Stimulated activated CD4-positive, alpha-beta T cell treated with anti-CD3 and anti-CD28 coated beads, TNF-alpha, amount 100 ng/mL, for 24 hours (primary cell): ENCODE measurements at regions not wholly inside any gene's neighbourhood (a gene's known extent, or its start where the extent isn't known, plus 50 kb on each side); places are given as distances from the start of the nearest gene placed in this dataset.
"Not testable (repeated sequence)": the region's sequence is repeated elsewhere in the genome, so short reads cannot be mapped to it uniquely, and the experiment has no call there.

Experiments used
- DNase-seq, 3 experiments: peaks; one replicate each; pipeline ENCODE4 v3.0.0-alpha.2; 2020; ENCODE audit warnings: low read depth in 3 of 3

DNA sequence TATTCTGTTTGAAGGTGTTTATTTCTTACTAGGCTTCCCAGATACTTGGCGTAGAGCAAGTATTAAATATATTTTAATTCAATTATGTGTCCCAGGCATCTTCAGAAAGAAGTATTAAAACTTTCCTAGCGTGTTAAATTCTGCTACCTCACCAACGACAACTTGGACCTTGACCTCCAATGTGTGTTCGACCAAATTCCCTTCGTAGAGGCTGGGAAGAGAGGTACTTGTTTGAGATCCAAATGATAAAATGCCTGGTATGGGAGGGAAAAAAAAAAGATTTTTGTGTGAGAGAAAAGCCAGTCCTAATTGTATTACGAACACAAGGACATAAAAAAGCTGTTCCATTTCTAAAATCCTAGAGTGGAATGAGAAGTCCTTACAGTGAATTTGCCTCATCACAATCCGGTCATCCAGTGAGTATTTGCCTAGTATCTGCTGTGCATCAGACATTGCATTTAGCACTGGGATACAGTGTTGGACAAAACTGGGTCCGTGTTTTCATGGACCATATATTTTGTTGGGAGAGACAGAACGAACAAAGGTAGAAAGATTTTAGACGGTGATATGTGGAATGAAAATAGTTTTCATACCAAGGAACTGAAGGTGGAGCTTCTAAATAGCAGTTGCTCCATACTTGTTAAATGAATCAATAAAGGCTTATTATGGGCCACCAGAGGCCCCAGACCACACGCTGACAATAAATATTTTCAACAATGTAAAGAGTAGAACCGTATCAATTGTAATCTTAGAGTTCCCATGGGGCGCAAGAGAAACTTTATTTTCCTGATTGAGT is 103.1 kb downstream of the KIF4B start:
- DNase-seq = no peak

DNA sequence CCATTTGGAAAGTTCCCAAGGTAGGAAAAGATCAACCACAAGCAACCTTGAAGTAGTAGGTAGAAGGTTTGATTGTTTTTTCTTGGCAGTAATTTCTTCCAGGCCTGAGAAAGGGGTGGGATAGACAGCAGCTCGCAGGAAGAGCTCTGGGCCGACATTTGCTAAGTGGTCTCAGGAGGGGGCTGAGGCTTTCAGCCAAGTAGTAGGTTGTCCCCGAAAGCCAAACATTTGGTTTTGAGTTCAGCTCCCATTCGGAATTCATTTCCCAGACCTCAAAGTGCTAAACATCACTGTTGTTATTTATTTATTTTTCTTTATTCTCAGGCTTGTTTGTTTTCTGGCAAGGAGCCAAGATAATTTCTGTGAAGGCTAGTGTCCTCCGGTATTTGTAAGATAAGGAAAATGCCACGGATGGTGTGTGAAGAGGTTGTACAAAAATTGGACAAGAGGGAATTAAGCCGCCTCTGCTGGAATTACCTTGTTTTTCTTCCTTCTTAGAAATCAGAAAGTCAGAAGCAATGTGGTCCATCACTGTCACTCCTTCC is 112.1 kb downstream of the KIF4B start:
- DNase-seq = no peak

DNA sequence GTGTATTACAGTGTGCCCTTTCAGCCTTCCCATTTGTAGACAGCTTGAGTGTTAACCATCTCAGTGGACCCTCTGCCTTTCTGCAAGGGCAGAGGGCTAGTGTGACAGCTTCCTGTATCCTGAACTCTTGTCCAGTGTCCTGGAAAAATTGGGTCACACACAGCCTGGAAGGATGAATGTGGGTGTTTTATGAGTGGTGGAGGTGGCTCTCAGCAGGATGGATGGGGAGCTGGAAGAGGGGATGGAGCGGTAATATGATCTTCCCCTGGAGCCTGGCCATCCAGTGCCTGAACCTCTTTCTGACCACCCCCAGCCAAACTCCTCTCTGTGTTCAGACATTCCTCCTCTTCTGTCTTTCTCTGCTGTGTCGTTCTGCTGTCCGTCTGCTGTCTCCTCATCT is 113.0 kb downstream of the KIF4B start:
- no peak for DNase-seq

DNA sequence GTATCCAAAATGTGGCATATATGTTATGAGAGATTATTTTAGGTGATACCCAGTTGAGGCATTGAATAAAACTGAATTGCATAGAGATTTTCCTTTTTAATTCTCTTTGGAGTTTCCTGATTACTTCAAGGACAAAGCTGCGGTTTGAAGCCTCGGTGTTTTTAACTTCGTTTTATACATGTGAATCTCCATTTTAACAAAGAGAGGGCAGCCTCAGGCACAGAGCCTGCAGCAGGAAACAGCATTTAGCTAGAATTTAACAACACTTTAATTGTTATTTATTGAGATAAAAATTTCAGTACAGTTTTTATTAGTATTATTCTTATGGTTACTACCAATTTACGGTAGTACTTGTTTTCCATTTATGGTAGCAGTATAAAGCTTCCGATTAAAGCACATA is 114.0 kb downstream of the KIF4B start:
- no peak for DNase-seq

DNA sequence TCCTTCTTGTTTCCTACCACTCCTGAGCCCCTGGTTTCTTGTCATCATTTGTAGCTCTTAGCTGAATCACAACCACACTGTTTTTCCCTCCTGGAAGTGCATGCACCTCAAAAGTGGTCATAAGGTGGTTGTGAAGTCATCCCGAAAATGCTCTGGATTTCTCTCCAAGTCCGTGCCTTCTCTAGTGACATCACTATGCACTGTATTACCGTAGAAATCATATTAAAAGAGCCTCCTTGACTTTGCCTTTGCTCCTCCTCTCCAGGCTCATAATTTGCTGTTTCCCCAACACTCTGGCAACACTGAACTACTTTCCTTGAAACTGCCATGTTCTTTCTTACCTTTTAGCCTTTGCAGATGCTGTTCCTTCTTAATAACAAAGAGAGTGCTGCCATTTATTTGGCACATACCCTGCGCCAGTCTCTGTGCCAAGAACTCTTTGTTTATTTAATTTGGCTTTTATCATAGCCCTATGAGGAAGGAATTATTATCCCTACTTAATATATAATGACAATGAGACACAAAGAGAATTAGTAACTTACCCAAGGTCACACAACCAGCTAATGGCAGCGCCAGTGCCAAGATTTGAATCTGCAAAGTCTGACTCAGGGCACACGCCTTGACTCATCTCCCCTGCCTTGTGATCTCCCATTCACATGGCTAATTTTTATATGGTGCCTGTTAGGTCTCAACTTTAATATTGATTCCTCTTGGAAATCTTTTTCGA is 115.4 kb downstream of the KIF4B start:
- no peak for DNase-seq

DNA sequence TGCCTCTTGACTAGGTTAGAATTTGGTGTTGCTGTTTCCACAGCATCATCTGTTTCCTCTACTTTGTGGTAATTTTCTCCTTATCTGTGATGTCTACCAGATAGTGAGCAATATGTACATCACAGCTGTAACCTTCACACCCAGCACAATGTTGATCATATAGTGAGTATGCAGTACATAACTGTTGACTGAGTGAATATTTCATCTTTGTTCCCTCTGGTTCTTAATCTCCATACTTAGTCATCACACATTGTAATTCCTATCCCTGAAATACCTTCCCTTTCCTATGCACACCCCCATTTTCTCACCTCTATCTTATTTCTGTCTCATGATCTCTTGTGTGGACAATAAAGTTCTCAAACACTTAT is 115.9 kb downstream of the KIF4B start:
- no peak for DNase-seq

DNA sequence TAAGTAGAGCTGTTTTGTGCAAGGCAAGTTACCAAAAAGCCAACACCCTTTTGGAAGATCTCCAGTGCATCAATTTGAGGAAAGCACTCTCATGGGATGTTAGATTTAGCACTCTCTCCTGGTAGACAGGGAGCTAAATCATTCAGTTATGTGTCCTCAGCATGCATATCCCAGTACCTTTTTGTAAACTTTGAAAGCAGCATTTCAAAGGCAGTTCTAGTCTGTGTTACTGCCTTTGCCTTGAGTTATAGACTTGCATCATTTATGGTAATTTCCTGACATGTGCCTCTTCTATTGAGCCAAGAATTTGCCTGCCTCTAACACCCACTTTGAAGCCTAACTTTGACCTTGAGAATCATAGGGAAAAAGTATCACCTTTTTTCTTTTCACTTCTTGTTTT is 120.6 kb downstream of the KIF4B start:
- DNase-seq = no peak

DNA sequence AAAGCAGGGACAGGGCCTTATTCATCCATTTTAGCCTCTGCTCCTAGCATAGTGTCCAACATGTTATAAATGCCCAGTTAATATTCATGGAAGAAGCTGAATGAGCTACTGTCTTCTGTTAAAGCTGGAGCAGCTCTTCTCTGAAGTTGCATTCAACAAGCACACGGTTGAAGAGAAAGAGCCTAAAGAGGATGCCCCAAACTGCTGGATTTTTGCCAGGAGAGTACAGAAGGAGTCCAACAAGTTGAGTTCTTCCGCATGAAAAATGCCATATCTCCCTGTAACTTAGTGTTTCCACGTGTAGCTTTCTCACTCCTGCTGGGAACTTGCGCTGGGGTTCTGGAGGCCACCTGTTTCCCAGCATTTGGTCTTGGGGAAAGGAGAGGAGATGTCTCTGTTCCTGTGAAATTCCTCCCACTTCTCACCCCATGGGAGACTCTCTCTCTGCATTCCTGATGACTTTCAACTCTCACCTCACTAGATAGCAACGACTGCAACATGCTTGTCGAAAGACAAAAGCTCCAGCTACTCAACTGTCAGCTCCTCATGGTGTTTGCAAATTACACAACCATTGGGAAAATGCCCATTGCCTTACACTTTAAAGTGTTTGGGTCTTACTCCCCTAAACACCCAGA is 122.8 kb downstream of the KIF4B start:
- DNase-seq = no peak

DNA sequence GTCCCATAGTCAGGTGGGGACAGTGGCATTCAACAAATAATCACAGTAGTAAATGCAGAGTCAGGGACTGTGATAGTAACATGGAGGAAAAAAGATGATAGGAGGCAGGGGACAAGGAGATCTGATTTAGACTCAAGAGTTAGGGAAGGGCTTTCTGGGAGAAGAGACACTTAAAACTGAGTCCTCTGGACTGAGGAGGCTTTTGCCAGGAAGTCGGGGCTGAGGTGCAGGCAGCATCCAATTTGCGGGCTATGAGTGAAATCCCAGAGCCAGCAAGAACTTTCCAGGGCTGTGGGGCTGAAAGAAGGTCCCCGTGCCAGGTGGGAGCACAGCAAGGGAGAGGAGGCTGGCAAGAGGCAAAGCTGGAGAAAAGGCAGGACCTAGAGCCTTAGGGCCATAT is 124.1 kb downstream of the KIF4B start:
- DNase-seq = no peak

DNA sequence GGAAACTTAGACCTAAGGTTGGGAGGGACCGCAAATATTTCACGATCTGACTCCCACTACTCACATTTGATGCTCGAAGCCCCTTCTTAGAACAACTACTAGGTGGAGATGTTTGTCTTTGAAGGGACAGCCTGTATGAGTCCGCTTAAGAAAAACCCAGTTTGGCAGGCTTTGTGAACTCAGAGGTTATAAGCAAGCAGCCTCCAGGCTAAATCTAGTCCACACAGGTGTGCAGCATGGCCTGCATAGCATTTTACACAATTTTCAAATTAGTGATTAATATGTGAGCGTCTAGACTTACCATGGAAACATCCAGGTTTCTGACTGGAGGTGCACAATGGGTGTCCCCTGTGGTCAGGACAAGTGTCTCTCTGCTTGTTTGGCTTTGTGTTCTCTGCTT is 127.1 kb downstream of the KIF4B start:
- no peak for DNase-seq

DNA sequence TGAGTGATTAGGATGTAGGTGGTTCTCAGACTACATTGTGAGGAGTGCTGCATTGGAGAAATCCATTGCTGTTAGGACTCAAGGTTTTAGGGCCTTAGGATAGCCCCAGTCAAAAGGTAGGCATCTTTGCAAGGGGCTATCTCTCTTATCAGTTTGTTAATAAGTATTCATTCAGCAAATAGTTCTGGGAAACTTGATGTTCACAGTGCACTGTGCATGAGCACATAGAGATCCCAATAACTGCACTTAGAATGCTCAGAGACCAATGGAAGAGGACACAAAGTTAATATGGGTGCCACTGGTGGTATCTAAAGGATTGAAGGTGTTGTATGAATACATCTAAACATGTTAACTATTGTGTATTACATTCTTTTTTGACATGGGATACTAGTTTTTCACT is 131.4 kb downstream of the KIF4B start:
- no peak for DNase-seq

DNA sequence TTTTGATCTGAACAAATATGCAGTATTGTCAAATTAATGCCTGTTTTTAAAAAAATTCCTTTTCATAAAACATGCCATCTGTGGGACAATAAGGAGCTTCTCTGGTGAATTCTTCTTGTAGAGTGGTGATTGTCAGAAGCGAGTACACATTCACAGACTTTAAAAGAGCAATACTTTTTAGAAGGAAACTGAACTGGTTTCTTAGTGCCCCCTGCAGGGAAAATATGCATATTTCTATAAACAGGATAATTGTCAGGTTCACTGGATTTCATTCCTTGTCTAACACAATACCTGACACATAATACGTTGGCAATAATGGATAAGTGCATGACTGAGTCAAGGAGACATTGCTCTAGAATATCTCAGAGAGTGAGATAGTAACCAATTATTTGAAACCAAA is 133.7 kb downstream of the KIF4B start:
- no peak for DNase-seq

DNA sequence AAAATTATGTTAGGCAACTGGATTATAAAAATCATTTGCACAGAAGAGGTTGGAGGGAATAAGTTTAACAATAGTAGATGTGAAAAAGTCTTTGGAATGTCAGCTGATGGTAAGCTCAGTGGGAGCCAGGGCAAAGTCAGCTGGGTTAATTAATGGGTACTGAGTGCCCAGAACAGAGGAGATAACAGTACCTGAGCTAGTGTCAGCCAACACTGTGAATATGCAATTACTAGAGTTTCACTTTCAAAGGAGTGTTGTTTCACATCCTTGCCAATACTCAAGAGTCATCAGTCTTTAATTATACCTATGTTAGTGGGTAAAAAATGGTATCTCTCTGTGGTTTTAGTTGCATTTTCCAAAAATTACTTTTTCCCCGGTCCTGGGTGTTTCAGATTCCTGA is 135.1 kb downstream of the KIF4B start:
- DNase-seq = no peak

DNA sequence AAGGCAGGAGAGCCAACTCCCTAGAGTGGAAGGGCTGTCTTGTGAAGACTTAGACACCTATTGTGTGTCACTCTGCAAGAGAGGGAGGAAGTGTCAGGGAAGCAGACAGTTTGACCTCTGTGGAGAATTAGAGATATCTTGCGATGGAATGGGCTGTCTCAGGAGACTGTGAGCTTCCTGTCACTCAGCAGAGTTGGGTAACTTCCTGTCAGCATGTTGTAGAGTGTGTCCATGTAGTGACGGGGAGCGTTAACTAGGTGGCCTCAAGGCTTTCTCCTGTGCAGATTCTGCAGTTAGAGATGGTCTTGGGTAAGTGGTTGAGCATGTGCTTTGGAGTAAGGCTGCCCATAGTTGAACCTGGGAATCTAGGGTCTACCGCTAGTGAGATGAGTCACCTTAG is 136.5 kb downstream of the KIF4B start:
- DNase-seq = no peak

DNA sequence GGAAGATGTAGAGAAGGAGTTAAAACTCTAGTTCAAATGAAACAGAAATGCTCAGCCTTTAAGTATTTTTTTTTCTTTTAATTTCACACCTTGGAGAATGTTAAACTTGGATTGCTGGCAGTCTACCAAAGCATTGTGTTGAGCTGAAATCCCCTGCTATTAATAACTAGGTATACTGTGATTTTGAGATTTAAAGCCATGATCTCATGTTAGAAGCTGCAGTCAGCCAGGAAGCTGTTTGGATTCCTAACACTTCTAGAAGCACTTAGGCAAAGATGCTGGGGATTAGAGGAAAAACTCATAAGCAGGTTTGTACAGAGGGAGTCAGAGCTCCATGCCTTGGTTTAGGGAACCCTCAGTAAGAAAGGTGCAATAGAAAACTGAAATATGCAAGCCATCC is 141.4 kb downstream of the KIF4B start:
- DNase-seq = no peak

DNA sequence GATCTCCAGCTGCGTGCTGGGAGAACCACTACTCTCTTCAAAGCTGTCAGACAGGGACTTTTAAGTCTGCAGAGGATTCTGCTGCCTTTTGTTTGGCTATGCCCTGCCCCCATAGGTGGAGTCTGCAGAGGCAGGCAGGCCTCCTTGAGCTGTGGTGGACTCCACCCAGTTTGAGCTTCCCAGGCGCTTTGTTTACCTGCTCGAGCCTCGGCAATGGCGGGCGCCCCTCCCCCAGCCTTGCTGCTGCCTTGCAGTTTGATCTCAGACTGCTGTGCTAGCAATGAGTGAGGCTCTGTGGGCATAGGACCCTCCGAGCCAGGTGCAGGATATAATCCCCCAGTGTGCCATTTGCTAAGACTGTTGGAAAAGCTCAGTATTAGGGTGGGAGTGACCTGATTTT is 149.5 kb downstream of the KIF4B start:
- not testable (repeated sequence) for DNase-seq

DNA sequence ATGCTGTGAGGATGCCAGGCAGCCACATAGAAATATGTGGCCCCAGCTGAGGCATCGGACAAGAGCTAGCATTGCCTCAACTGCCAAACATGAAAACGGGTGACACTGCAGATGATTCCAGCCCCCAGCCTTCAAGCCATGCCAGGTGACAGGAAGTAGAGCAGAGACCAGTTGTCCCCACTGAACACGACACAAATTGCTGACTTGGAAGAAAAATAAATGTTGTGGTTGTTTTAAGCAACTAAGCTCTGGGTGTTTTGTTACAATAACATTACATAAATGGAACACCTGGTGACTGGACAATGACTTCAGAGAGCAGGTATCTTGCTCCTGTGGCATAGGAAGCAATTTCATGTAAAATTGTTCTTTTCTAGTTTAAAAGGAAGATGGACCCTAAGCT is 154.2 kb downstream of the KIF4B start:
- DNase-seq = no peak

DNA sequence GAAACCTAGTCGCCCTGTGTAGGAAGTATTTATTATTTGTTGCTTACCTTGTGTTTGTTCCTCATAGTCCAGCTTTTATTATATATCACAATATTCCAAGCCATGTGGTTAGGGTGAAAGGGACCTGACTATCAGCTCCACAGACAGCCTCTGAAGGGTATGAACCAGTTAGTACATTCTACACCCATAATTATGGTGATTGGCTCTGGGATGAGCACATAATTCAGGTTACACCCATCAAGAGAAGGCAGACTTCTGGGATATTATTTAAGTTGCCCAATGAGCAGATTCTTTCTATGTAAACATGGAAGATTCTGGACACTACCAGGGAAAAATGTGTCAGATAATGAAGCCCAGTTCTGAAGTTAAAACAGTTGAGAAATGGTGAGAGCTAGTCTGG is 168.0 kb downstream of the KIF4B start:
- no peak for DNase-seq

DNA sequence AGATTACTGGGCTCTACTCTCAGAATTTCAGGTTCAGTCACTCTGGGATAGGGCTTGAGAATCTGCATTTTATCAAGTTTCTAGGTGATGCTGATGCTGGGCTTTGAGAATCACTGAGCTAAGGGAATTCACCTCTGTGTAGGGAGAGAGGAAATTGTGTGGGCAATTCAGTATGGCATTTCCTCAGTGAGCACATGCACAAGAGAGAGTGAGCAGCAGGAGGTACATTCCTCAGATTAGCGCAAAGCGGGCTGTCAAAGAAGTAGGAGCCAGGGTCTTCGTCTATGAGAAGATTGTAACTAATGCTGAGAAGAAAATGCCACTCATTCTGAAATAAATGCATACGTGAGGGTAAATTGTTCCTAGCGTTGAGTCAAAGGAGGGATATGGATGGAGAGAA is 175.9 kb downstream of the KIF4B start:
- no peak for DNase-seq

DNA sequence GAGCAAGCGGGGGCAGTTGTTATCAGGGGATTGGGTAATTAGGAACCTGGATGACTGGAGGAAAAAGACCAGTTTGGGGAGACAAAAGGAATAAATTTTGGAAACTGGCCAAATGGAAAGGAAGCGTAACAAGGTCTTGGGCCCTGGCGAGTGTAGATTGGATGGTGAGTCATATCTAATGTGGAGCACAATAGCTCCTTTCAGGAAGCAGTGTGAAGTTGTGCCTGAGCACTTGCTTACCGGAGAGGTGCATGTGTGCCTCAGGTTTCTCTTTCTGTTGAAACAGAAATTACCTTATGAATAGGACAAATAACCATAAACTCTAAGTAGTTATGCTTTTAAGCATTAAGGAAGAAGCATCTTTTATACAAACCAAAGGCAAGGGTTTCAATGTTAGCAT is 176.4 kb downstream of the KIF4B start:
- no peak for DNase-seq

DNA sequence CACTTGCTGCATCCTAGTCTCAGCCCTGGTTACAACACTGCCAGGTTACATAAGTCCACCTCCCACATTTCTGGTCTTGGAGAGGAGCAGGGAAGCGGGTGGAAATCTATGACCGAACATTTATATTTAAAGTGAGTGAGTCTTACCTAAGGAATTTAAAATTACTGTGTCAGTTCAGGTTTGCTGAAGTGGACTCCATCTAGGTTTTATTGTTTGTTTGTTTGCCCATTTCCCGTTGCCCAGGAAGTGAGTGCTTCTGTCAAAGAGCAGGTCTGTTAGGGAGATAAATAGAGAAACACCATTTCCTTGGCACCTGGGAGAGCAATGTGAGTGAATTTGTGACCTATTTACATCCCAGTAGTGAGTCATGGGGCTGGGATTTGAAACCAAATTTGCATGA is 179.5 kb downstream of the KIF4B start:
- no peak for DNase-seq

DNA sequence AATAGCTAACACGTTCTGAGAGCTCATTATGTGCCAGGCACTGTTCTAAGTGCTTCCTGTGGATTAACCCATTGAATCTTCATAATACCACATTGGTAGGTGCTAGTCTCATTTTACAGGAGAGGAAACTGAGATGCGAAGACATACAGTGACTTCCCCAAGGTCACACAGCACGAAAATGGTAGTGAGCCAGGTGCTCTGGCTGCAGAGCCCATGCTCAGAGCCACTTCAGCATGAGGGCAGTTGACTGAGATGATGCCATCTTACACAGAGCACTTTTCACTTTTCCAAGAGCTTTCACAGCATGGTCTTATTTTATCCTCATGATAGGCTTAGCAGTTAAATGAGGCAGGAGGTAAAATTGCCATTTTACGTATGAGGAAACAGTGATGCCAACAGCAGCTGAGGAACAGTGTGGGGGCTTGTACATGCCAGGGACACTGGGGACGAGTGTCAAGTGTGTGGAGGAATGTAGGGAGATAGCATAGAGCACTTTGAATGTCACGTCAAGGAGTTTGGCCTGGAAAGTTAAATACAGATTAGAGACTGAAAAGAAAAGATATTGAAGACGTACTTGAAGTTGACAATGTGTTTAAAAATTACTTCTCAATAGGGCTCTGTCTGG is 180.0 kb downstream of the KIF4B start:
- no peak for DNase-seq
